ENCODE measurements at regions not wholly inside any gene's neighbourhood (a gene's known extent, or its start where the extent isn't known, plus 50 kb on each side); places are given as distances from the start of the nearest gene placed in this dataset.
A peak's percentile ranks its signal among the peaks of the same experiment; 100 is the strongest.
"Not testable (repeated sequence)": the region's sequence is repeated elsewhere in the genome, so short reads cannot be mapped to it uniquely, and the experiment has no call there.

GRCh38 chr2:44087036-44087713 is 81.5 kb upstream of the PPM1B start:
- DNase-seq = peak; percentile 94

GRCh38 chr2:44087714-44088092 is 81.0 kb upstream of the PPM1B start:
- peak; percentile 57 for DNase-seq

DNA sequence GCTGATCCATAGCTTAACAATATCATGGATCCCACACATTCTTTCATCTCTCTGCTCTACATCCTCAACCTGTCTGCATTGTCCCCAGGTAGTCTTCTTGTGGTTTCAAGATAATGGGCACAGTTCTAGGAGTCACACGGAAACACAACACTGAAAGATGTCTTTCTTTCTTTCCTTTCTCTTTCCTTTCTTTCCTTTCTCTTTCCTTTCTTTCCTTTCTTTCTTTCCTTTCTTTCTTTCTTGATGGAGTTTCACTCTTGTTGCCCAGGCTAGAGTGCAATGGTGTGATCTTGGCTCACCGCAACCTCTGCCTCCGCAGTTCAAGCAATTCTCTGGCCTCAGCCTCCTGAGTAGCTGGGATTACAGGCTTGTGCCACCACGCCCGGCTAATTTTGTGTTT is 76.2 kb upstream of the PPM1B start:
- not testable (repeated sequence) for DNase-seq

DNA sequence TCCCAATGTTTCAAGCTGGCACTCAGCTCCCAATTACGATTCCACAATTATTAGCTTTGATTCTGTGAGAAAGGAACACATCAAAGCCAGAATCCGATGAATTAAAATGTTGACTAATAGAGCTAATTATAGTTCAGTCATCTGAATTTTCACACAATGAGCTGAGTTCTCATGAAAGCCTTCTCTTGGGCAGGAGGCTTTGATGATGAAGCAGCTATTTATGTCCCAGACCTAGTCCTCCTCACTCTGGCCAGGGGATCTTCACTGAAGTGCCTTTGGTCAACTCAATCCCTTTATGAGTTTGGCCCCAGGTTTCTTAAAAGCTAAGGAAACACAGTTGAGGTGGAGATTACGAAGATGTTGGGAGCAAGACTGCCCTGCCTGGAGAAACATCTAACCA is 74.7 kb upstream of the PPM1B start:
- no peak for DNase-seq

DNA sequence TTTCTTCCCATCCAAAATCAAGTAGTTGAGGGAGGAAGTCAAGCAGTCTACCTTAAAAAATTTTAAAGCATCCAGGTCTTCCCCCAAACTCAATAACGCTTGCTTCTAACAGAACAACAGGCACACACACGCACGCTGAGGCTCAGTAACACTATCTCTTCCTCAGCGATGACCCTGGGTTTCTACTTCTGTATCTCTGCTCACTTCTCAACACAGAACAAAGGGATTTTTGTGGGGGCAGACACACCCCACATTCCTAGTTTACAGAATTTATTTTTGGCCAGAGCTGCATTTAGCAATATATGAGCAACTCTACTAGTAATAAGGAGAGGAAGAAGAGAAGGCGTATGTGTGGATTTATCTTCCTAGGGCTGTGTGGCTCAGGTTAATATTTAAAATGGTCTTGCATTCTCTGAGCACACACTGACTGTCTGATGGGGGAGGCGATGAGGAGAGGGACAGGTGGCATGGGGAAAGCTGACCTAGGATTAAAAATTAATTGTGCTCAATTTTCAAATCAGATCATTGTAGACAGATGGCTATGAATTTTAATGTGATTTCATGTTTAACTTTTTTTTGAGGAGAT is 71.3 kb upstream of the PPM1B start:
- DNase-seq = no peak

GRCh38 chr2:44098050-44098449 is 70.6 kb upstream of the PPM1B start:
- DNase-seq = no peak

GRCh38 chr2:44098891-44099290 is 69.8 kb upstream of the PPM1B start:
- no peak for DNase-seq

DNA sequence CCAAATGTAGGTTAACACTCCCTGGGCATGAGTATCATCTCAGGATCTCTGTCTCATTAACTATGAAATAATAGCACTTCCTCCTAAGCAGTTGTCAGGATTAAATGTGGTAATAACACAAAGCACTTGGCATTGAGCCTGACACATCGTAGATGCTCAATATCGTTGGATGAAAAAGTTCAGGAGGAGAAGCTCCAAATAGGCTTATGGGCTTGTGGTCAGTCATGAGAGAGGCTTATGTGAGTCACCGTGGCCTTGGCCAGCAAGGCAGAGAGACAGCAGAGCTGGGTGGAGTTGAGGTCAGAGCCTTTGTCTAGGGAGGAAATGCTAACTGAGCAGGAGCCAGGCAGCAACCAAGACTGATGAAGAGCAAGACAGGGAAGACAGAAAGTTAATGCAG is 68.3 kb upstream of the PPM1B start:
- no peak for DNase-seq

DNA sequence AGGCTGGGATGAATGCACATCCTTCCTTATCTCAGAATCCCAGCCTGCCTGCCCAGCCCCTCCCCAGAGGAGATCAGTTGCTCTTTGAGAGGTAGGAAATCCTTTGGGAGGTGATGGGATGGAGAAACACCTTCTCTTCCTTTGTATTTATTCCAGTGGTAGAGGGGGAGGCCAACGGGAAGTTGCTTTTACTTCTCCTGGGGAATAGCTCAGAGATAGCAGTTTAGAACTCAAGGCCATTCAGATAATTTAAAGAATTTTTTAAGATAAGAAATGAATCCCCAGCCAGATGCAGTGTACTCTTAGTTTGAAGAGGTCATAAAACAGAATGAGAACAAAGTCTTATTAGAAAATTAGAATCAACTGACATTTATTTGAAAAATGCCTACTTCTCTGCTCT is 67.4 kb upstream of the PPM1B start:
- no peak for DNase-seq

DNA sequence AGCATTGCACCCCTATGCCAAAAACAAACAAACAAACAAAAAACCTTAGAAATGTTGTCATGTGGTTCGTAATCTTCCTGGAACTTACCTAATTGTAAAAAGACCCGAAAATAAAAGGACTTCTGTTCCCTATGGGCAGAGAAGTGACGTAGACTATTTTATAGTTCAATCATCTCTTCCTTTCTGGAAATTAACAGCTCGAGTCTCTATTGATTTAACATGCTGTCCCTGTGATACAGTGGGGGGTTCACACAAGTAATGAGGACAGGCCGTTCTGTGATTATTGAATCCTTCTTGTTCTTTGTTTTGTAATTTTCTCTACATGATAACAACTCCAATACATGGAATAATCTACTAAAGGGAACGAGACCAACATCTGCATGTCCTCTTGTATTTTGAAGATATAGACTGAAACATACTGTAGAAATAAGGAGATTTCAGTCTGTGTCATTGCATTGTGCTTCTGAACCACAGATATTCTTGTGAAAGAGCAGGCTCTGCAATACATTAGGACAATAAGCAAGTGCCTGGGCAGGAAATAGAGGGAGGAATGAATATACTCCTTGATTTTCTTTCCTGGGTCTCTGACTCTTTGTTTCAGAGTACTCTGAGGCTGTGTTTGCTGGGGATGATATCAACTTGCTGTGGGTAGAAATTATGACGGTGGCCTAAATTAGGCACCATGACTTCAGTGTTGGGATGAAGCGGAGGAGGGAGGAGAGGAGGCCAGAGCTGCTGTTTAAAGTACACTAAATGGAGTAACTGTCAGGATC is 65.7 kb upstream of the PPM1B start:
- no peak for DNase-seq

GRCh38 chr2:44103639-44104038 is 65.0 kb upstream of the PPM1B start:
- no peak for DNase-seq

GRCh38 chr2:44104855-44105271 is 63.8 kb upstream of the PPM1B start:
- DNase-seq = no peak

DNA sequence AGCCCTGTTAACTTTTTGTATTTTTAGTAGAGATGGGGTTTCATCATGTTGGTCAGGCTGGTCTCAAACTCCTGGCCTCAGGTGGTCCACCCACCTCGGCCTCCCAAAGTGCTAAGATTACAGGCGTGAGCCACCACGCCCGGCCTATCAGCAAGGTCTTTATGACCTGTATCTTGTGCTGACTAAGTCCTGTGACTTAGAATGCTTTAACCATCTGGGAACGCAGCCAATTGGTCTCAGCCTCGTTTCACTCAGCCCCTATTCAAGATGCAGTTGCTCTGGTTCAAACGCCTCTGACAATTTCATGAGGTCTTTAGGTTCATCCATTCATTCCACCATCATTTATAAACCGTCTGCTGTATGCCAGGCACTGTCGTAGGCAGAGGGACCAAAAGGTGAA is 62.2 kb upstream of the PPM1B start:
- not testable (repeated sequence) for DNase-seq

DNA sequence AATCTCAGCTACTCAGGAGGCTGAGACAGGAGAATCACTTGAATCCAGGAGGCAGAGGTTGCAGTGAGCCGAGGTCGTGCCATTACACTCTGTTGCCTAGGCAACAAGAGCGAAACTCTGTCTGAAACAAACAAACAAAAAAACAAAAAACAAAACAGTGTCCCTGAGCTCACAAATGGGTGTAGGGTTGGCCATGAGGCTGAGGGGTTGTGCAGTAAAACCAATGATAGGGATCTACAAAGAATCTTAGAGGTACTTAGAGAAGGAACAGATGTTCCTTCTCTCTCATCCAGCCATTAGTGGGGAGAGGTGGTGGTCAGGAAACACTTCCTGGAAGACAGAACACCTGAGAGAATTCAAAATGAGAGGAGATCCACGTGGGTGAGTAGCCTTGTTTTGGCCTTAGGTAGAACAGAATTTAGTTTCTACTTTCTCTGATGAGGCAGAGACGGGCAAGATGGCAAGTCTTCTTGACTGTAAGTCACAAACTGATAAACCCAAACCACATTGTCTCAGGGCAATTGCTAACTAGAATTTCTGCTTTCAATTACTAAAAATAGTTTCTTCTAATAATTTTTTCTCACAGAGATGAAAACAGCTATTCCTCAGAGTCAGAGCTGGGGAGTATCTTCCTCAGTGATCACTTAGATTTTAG is 61.5 kb upstream of the PPM1B start:
- no peak for DNase-seq

DNA sequence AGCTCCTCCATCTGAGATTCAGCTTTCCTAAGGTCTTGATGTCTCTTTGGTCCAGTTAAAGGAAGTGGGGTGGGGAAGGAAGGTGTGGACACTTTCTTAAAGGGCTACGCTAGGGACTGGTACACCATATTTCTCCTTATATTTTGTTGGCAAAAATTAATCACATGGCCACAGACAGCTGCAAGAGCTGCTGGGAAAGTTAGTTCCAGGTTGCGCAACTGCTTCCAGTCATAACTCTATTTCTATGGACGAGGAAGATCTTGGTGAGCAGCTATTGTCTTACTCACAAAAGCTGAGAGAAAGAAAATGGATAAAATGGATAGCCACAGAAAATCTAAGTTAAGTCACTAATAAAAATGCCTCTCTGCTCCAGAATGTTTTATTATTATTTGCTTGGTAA is 60.7 kb upstream of the PPM1B start:
- DNase-seq = no peak

- no peak for DNase-seq
Measured at GRCh38 chr2:44109166-44109565, 59.5 kb upstream of the PPM1B start.

DNA sequence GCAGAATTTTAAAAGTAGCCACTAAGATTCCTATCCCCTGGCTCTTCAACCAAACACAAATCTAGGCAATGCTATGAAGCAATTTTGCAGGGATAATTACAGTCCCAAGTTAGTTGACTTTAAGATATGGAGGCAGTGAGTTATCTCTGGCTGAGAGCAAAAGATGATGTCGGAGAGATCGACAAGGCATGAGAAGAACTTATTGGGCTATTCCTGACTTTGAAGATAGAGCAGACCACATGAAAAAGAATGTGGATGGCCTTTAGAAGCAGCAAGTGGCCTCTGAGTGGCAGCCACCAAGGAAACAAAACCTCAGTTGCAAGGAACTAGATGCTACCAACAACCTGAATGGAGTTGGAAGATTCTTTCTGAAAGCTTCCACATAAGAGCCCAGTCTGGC is 58.2 kb upstream of the PPM1B start:
- no peak for DNase-seq

DNA sequence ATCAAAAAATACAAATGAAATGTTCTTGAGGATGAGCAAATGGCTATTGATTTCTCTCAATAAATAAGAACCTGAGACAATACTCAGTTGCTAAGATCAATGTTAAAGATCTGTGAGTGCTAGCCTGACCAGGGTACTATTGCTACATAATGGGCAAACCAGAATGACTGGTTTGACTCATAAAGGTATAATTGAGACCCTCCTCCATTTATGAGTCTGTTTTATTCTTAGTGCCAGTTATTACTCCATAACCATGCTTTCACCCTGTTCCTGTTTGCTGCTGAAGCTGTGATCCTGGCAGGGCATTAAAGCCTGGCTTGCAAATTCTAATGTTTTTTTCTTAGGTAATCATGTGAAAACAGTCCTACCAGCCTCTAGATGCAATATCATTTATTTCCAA is 56.6 kb upstream of the PPM1B start:
- no peak for DNase-seq

DNA sequence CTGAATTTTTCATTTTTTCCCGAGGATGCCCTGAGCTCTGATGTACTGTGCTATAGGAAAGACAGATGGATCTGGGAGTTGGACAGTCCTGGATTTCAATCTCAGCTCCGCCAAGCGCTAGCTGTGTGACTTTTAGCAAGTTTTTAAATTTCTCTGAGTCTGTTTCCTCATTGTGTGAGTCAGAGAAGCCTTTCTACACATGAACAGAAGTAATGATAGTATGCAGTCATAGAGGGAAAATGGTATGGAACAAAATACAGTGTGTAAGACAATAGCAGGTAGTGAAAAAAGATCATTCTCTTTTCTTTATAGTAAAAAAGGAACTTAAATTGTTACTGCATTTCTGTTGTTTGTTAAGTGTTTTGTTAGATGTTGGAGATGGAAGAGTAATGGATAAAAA is 52.4 kb upstream of the PPM1B start:
- no peak for DNase-seq

- DNase-seq = no peak
Measured at GRCh38 chr2:44118257-44118656, 50.4 kb upstream of the PPM1B start.

All from midbrain (tissue), 1 donor.